Liver (tissue), 8 donors: ENCODE measurements at regions not wholly inside any gene's neighbourhood (a gene's known extent, or its start where the extent isn't known, plus 50 kb on each side); places are given as distances from the start of the nearest gene placed in this dataset.

Source experiments
- DNase-seq: peaks from one replicate; pipeline ENCODE4 v3.0.0-alpha.2; 2017; ENCODE audit warnings: low spot score
- H3K27ac ChIP-seq, 2 donors: one replicate each; pipeline ENCODE4 v1.7.0; 2013; ENCODE audit warnings: inconsistent platforms in 2 of 2, low read length in 2 of 2, control low read depth in 1 of 2, low read depth in 1 of 2, mild to moderate bottlenecking in 1 of 2
- H3K27me3 ChIP-seq, 4 donors: one replicate each; pipeline versions ENCODE4 v1.6.1 to v1.7.0; 2013; ENCODE audit warnings: low read length in 3 of 4, inconsistent platforms in 1 of 4, mild to moderate bottlenecking in 1 of 4, moderate library complexity in 1 of 4; ENCODE audit not compliant: control insufficient read depth in 4 of 4, insufficient read depth in 4 of 4
- H3K36me3 ChIP-seq, 4 donors: one replicate each; pipeline versions ENCODE4 v1.6.1 to v1.7.0; 2013; ENCODE audit warnings: low read length in 3 of 4, mild to moderate bottlenecking in 3 of 4, low read depth in 1 of 4, moderate library complexity in 1 of 4; ENCODE audit not compliant: control insufficient read depth in 4 of 4, insufficient read depth in 3 of 4
- H3K4me1 ChIP-seq, 4 donors: one replicate each; pipeline versions ENCODE4 v1.6.1 to v1.7.0; 2013; ENCODE audit warnings: low read length in 3 of 4, mild to moderate bottlenecking in 3 of 4, moderate library complexity in 1 of 4; ENCODE audit not compliant: control insufficient read depth in 4 of 4, insufficient read depth in 4 of 4
- H3K4me3 ChIP-seq, 3 donors: one replicate each; pipeline versions ENCODE4 v1.6.1 to v1.7.0; 2013; ENCODE audit warnings: low read length in 3 of 3, control low read depth in 1 of 3, low read depth in 1 of 3, mild to moderate bottlenecking in 1 of 3
- H3K9ac ChIP-seq, 2 donors: one replicate each; pipeline ENCODE4 v1.7.0; 2013; ENCODE audit warnings: low read length in 2 of 2, mild to moderate bottlenecking in 2 of 2, moderate library complexity in 2 of 2, control low read depth in 1 of 2, low read depth in 1 of 2
- H3K9me3 ChIP-seq, 4 donors: one replicate each; pipeline versions ENCODE4 v1.6.1 to v1.7.0; 2013; ENCODE audit warnings: low read length in 3 of 4; ENCODE audit not compliant: control insufficient read depth in 4 of 4
- FOXA1 ChIP-seq: IDR thresholded peaks from 2 replicates; pipeline ENCODE4 v1.6.1; 2016; ENCODE audit warnings: antibody characterized with exemption
- FOXA2 ChIP-seq: IDR thresholded peaks from 2 replicates; pipeline ENCODE4 v1.6.1; 2016; ENCODE audit warnings: antibody characterized with exemption
- GABPA ChIP-seq, 2 donors: IDR thresholded peaks in 1 of 2; conservative IDR thresholded peaks in 1 of 2; 2 replicates each; pipeline ENCODE4 v1.6.1; 2016; ENCODE audit warnings: antibody characterized with exemption in 2 of 2, mild to moderate bottlenecking in 1 of 2, moderate library complexity in 1 of 2
- HNF4G ChIP-seq: IDR thresholded peaks from 2 replicates; pipeline ENCODE4 v1.6.1; 2016; ENCODE audit warnings: antibody characterized with exemption
- RAD21 ChIP-seq, 2 donors: IDR thresholded peaks; 2 replicates each; pipeline ENCODE4 v1.6.1; 2016; ENCODE audit warnings: antibody characterized with exemption in 2 of 2, mild to moderate bottlenecking in 2 of 2
- RXRA ChIP-seq, 2 donors: IDR thresholded peaks; 2 replicates each; pipeline ENCODE4 v1.6.1; 2017 to 2018; ENCODE audit warnings: antibody characterized with exemption in 2 of 2, mild to moderate bottlenecking in 1 of 2
- SP1 ChIP-seq: IDR thresholded peaks from 2 replicates; pipeline ENCODE4 v1.6.1; 2018; ENCODE audit warnings: antibody characterized with exemption, mild to moderate bottlenecking
- TAF1 ChIP-seq: conservative IDR thresholded peaks from 2 replicates; pipeline ENCODE4 v1.6.1; 2016; ENCODE audit warnings: antibody characterized with exemption, mild to moderate bottlenecking
- YY1 ChIP-seq: IDR thresholded peaks from 2 replicates; pipeline ENCODE4 v1.6.1; 2016; ENCODE audit warnings: antibody characterized with exemption, mild to moderate bottlenecking
- WGBS: extraction: QIAGEN DNeasy Blood & Tissue Kit; methylation state at CpG from one replicate; pipeline ENCODE4 v1.1.7; 2013; 5-methylcytosine and 5-hydroxymethylcytosine counted together
- TF ChIP-seq, protein P1 (sequence below): IDR thresholded peaks from 2 replicates; pipeline ENCODE4 v1.6.1; 2016; ENCODE audit warnings: antibody characterized with exemption, mild to moderate bottlenecking
- TF ChIP-seq, protein P2 (sequence below): IDR thresholded peaks from 2 replicates; pipeline ENCODE4 v1.6.1; 2016; ENCODE audit warnings: antibody characterized with exemption
- TF ChIP-seq, protein P3 (sequence below): IDR thresholded peaks from 2 replicates; pipeline ENCODE4 v1.6.1; 2016; ENCODE audit warnings: antibody characterized with exemption
- TF ChIP-seq, protein P4 (sequence below): fragments of 150-350 bp; IDR thresholded peaks from 2 replicates; pipeline ENCODE4 v1.5.1; 2017; ENCODE audit warnings: improper control_type of control experiment, low read depth, low read length; ENCODE audit not compliant: missing input control
- TF ChIP-seq, protein P5 (sequence below): IDR thresholded peaks from 2 replicates; pipeline ENCODE4 v1.6.1; 2016; ENCODE audit warnings: antibody characterized with exemption
- donor health status: healthy.
- donor health status: healthy.
- donor health status: healthy.
- donor health status: healthy.
- donor health status: healthy.

DNA sequence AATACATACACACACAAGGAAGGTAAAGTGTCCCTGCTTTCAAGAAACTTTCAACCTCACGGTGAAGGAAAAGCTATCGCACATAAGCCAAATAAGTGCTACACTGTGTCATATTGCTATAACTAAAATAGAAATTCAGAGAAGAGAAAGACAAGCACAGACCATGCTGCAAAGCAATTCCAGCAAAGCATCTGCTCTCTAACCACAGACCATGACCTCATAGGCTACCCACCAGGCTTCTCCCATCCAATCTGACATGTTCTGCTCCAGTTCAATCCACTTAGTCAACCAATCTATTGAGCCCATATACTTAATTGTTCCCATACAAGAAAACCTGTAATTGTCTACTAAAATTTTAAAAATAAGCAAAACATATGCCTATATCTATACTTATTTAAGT lies 211.3 kb downstream of the BARHL2 start:
- no peaks in the 10 kb centered on the region for H3K36me3 ChIP-seq
- H3K9ac ChIP-seq: no peak overlapping the region
- WGBS: 97% methylated on average over 2 of the region's 2 CpGs
- TF ChIP-seq, protein P1, sequence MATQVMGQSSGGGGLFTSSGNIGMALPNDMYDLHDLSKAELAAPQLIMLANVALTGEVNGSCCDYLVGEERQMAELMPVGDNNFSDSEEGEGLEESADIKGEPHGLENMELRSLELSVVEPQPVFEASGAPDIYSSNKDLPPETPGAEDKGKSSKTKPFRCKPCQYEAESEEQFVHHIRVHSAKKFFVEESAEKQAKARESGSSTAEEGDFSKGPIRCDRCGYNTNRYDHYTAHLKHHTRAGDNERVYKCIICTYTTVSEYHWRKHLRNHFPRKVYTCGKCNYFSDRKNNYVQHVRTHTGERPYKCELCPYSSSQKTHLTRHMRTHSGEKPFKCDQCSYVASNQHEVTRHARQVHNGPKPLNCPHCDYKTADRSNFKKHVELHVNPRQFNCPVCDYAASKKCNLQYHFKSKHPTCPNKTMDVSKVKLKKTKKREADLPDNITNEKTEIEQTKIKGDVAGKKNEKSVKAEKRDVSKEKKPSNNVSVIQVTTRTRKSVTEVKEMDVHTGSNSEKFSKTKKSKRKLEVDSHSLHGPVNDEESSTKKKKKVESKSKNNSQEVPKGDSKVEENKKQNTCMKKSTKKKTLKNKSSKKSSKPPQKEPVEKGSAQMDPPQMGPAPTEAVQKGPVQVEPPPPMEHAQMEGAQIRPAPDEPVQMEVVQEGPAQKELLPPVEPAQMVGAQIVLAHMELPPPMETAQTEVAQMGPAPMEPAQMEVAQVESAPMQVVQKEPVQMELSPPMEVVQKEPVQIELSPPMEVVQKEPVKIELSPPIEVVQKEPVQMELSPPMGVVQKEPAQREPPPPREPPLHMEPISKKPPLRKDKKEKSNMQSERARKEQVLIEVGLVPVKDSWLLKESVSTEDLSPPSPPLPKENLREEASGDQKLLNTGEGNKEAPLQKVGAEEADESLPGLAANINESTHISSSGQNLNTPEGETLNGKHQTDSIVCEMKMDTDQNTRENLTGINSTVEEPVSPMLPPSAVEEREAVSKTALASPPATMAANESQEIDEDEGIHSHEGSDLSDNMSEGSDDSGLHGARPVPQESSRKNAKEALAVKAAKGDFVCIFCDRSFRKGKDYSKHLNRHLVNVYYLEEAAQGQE: no peak
- TF ChIP-seq HNF4G: no peak
- TF ChIP-seq, protein P2, sequence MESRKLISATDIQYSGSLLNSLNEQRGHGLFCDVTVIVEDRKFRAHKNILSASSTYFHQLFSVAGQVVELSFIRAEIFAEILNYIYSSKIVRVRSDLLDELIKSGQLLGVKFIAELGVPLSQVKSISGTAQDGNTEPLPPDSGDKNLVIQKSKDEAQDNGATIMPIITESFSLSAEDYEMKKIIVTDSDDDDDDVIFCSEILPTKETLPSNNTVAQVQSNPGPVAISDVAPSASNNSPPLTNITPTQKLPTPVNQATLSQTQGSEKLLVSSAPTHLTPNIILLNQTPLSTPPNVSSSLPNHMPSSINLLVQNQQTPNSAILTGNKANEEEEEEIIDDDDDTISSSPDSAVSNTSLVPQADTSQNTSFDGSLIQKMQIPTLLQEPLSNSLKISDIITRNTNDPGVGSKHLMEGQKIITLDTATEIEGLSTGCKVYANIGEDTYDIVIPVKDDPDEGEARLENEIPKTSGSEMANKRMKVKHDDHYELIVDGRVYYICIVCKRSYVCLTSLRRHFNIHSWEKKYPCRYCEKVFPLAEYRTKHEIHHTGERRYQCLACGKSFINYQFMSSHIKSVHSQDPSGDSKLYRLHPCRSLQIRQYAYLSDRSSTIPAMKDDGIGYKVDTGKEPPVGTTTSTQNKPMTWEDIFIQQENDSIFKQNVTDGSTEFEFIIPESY: no peak
- no peak for TF ChIP-seq GABPA (IDR thresholded peaks at IDR 0.05 in 1 of 2, conservative IDR thresholded peaks at IDR 0.05 in 1 of 2)
- TF ChIP-seq YY1: no peak
- TF ChIP-seq FOXA2: no peak
- H3K27me3 ChIP-seq: no peaks in the 10 kb centered on the region
- H3K27ac ChIP-seq: no peak overlapping the region
- H3K4me1 ChIP-seq: peaks cover 0 to 2% (median 0%) of the 10 kb centered on the region in 4 donors
- DNase-seq: no peak
- H3K4me3 ChIP-seq: no peak overlapping the region
- H3K9me3 ChIP-seq: no peaks in the 10 kb centered on the region

DNA sequence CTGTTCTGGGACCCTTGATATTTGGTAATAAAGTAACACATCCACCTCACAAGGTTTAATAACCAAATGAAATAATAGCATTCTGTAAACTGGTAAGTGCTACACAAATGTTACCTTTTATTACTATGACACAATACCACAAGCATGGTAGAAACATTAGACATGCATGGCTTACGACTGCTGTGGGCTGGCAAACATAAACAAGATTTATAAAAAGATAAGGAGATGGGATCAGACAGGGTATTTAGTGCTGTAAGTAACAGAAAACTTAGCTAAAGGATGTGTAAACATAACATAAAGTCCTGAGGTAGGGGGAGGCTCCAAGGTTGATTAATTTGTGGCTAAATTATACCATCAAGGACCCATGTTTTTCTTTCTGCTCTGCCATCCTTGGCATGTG lies 212.6 kb downstream of the BARHL2 start:
- Histone ChIP-seq H3K36me3 (no peaks in the 10 kb centered on the region), H3K27me3 (no peaks in the 10 kb centered on the region), H3K9ac (no peak overlapping the region), H3K4me3 (no peak overlapping the region), H3K27ac (no peak overlapping the region), H3K9me3 (no peaks in the 10 kb centered on the region), H3K4me1 (peaks cover 0 to 2% (median 0%) of the 10 kb centered on the region in 4 donors)
- TF ChIP-seq HNF4G (no peak), RXRA (IDR thresholded peaks at IDR 0.05) (no peak), SP1 (no peak), RAD21 (IDR thresholded peaks at IDR 0.05) (no peak), FOXA1 (no peak), TAF1 (no peak), YY1 (no peak), GABPA (IDR thresholded peaks at IDR 0.05 in 1 of 2, conservative IDR thresholded peaks at IDR 0.05 in 1 of 2) (no peak)
- TF ChIP-seq, protein P3, sequence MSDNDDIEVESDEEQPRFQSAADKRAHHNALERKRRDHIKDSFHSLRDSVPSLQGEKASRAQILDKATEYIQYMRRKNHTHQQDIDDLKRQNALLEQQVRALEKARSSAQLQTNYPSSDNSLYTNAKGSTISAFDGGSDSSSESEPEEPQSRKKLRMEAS: no peak
- TF ChIP-seq, protein P4, sequence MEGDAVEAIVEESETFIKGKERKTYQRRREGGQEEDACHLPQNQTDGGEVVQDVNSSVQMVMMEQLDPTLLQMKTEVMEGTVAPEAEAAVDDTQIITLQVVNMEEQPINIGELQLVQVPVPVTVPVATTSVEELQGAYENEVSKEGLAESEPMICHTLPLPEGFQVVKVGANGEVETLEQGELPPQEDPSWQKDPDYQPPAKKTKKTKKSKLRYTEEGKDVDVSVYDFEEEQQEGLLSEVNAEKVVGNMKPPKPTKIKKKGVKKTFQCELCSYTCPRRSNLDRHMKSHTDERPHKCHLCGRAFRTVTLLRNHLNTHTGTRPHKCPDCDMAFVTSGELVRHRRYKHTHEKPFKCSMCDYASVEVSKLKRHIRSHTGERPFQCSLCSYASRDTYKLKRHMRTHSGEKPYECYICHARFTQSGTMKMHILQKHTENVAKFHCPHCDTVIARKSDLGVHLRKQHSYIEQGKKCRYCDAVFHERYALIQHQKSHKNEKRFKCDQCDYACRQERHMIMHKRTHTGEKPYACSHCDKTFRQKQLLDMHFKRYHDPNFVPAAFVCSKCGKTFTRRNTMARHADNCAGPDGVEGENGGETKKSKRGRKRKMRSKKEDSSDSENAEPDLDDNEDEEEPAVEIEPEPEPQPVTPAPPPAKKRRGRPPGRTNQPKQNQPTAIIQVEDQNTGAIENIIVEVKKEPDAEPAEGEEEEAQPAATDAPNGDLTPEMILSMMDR: no peak
- TF ChIP-seq, protein P5, sequence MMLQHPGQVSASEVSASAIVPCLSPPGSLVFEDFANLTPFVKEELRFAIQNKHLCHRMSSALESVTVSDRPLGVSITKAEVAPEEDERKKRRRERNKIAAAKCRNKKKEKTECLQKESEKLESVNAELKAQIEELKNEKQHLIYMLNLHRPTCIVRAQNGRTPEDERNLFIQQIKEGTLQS: no peak
- WGBS: 79% methylated on average over 1 of the region's 1 CpG
- no peak for DNase-seq
